Lower leg skin (tissue), 4 donors: ENCODE measurements at regions not wholly inside any gene's neighbourhood (a gene's known extent, or its start where the extent isn't known, plus 50 kb on each side); places are given as distances from the start of the nearest gene placed in this dataset.

Source experiments
- DNase-seq, 2 donors: peaks; one replicate each; pipeline ENCODE4 v3.0.0-alpha.2; 2019; ENCODE audit warnings: low spot score in 2 of 2
- H3K4me3 ChIP-seq: fragments of 200-600 bp; sonication (generic); 2 replicates; pipeline ENCODE4 v1.5.1; 2017; ENCODE audit warnings: mild to moderate bottlenecking, low read depth; ENCODE audit not compliant: poor library complexity, severe bottlenecking
- CTCF ChIP-seq, 3 donors: fragments of 450-650 bp; IDR thresholded peaks; one replicate each; pipeline ENCODE4 v1.5.1; 2016; ENCODE audit warnings: antibody characterized with exemption in 3 of 3, mild to moderate bottlenecking in 3 of 3, moderate library complexity in 2 of 3
- POLR2A ChIP-seq, 2 donors: fragments of 450-650 bp; IDR thresholded peaks; one replicate each; pipeline ENCODE4 v1.6.1; 2016 to 2017; ENCODE audit warnings: antibody characterized with exemption in 2 of 2, mild to moderate bottlenecking in 1 of 2, moderate library complexity in 1 of 2
- WGBS, 2 donors: methylation state at CpG; one replicate each; pipeline ENCODE4 v1.1.5; 2018; 5-methylcytosine and 5-hydroxymethylcytosine counted together
- intact Hi-C: fragments of 100-400 bp; cut with DNase I; formaldehyde crosslinking; loops from one replicate; pipeline ENCODE4 v1.15.0; 2023; ENCODE audit warnings: low total_unique reads

- 87 to 98% methylated on average over 2 of the region's 2 CpGs for WGBS, 2 donors
- no peak for TF ChIP-seq POLR2A (IDR thresholded peaks at IDR 0.05)
- TF ChIP-seq CTCF (IDR thresholded peaks at IDR 0.05), result no peak
- no peak overlapping the region for H3K4me3 ChIP-seq
- no peak for DNase-seq
- intact Hi-C loops, result no loop called here
These were observed 346.4 kb upstream of the CNTN5 start for GRCh38 chr11:98674390-98674789.

GRCh38 chr11:98679673-98680072, 341.1 kb upstream of the CNTN5 start:
- intact Hi-C loops, result no loop called here
- DNase-seq, result no peak
- TF ChIP-seq POLR2A (IDR thresholded peaks at IDR 0.05) (no peak), CTCF (IDR thresholded peaks at IDR 0.05) (no peak)
- WGBS, 2 donors, result 44 to 62% methylated on average over 1 of the region's 1 CpG
- H3K4me3 ChIP-seq, result no peak overlapping the region

- H3K4me3 ChIP-seq, result no peak overlapping the region
- intact Hi-C loops, result no loop called here
- WGBS, 2 donors, result 64 to 86% methylated on average over 1 of the region's 1 CpG
- no peak for TF ChIP-seq POLR2A (IDR thresholded peaks at IDR 0.05)
- DNase-seq, result no peak
These were observed 319.2 kb upstream of the CNTN5 start for GRCh38 chr11:98701541-98701940.

- no peak overlapping the region for H3K4me3 ChIP-seq
- 68 to 75% methylated on average over 4 of the region's 4 CpGs for WGBS, 2 donors
- intact Hi-C loops, result no loop called here
- DNase-seq, result no peak
- TF ChIP-seq POLR2A (IDR thresholded peaks at IDR 0.05) (no peak), CTCF (IDR thresholded peaks at IDR 0.05) (no peak)
These were observed 316.8 kb upstream of the CNTN5 start for GRCh38 chr11:98703779-98704556.

GRCh38 chr11:98710026-98710425, 310.7 kb upstream of the CNTN5 start:
- H3K4me3 ChIP-seq, result no peak overlapping the region
- TF ChIP-seq CTCF (IDR thresholded peaks at IDR 0.05) (no peak), POLR2A (IDR thresholded peaks at IDR 0.05) (no peak)
- DNase-seq, result no peak
- intact Hi-C loops, result no loop called here

GRCh38 chr11:98710986-98711385, 309.8 kb upstream of the CNTN5 start:
- 44 to 51% methylated on average over 5 of the region's 5 CpGs for WGBS, 2 donors
- DNase-seq, result no peak
- TF ChIP-seq CTCF (IDR thresholded peaks at IDR 0.05) (no peak), POLR2A (IDR thresholded peaks at IDR 0.05) (no peak)
- H3K4me3 ChIP-seq, result no peak overlapping the region
- intact Hi-C loops, result no loop called here
